Suprapubic skin (tissue), 4 donors: ENCODE measurements at regions not wholly inside any gene's neighbourhood (a gene's known extent, or its start where the extent isn't known, plus 50 kb on each side); places are given as distances from the start of the nearest gene placed in this dataset.
A peak's percentile ranks its signal among the peaks of the same experiment; 100 is the strongest.

ENCODE experiments used
- DNase-seq, 2 donors: peaks; one replicate each; pipeline ENCODE4 v3.0.0-alpha.2; 2019; ENCODE audit warnings: low spot score in 2 of 2
- H3K27ac ChIP-seq: fragments of 200-600 bp; sonication (generic); one replicate; pipeline ENCODE4 v1.5.1; 2019
- H3K27me3 ChIP-seq: fragments of 200-600 bp; sonication (generic); one replicate; pipeline ENCODE4 v1.5.1; 2019
- H3K36me3 ChIP-seq: fragments of 200-600 bp; sonication (generic); one replicate; pipeline ENCODE4 v1.5.1; 2019
- H3K4me1 ChIP-seq: fragments of 200-600 bp; sonication (generic); one replicate; pipeline ENCODE4 v1.5.1; 2019
- H3K4me3 ChIP-seq: fragments of 200-600 bp; sonication (generic); one replicate; pipeline ENCODE4 v1.5.1; 2019; ENCODE audit warnings: mild to moderate bottlenecking
- H3K9me3 ChIP-seq: fragments of 200-600 bp; sonication (generic); one replicate; pipeline ENCODE4 v1.5.1; 2019
- EP300 ChIP-seq: sonication (generic); formaldehyde crosslinking; IDR thresholded peaks from one replicate; pipeline ENCODE4 v1.6.1; 2017; ENCODE audit warnings: antibody characterized with exemption
- POLR2A ChIP-seq, 2 donors: fragments of 450-650 bp; IDR thresholded peaks; one replicate each; pipeline ENCODE4 v1.6.1; 2017; ENCODE audit warnings: antibody characterized with exemption in 2 of 2, mild to moderate bottlenecking in 2 of 2, moderate library complexity in 2 of 2
- POLR2AphosphoS5 ChIP-seq, 3 donors: sonication (generic); formaldehyde crosslinking; IDR thresholded peaks; one replicate each; pipeline ENCODE4 v1.6.1; 2017; ENCODE audit warnings: antibody characterized with exemption in 3 of 3
- WGBS: methylation state at CpG from one replicate; pipeline ENCODE4 v1.1.5; 2018; 5-methylcytosine and 5-hydroxymethylcytosine counted together
- TF ChIP-seq, protein P1 (sequence below), 2 donors: fragments of 200-600 bp in 1 of 2; fragments of 450-650 bp in 1 of 2; sonication (generic) in 1 of 2; IDR thresholded peaks; one replicate each; pipeline ENCODE4 v1.5.1; 2016 to 2019; ENCODE audit warnings: antibody characterized with exemption in 2 of 2, mild to moderate bottlenecking in 1 of 2, moderate library complexity in 1 of 2

DNA sequence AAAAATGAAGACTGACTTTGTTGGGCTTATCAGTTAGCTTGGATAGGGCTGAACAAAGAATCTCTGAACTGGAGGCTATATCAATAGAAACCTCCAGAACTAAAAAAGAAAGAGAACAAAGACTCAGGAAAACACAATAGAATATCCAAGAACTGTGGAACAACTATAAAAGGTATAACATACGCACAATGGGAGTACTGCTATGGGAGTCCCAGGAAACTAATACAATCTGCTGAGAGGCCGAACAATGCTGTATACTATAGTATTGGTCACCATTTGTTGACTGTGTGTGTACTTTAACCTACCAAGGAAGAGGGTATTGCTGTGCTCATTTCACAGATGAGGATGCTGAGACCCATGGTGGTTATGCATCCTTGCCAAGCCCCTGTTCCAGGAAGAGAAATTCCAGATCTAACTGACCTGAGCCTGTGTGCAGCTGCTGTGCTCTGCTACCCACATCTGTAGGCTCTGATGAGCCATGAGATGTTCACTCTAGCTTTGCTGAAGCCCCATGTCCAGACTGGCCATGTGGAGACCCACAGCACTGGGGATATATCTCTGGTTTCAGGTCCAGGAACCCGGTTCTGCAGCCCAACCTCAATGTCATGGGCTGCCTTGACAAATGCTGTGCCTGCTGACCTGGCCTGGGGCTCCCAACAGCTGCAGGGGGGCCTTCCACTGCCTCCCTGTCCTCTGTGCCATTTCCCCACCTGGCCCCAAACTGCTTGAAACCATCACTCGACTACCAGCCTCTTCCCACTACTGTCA lies 254.3 kb upstream of the TNRC6C start:
- Histone ChIP-seq H3K4me3 (no peak overlapping the region), H3K36me3 (no peaks in the 10 kb centered on the region), H3K4me1 (no peaks in the 10 kb centered on the region), H3K27ac (no peak overlapping the region), H3K27me3 (peaks cover 12% of the 10 kb centered on the region), H3K9me3 (peaks cover 25% of the 10 kb centered on the region)
- peak in 1 of 2 donors; percentile 24 for DNase-seq
- TF ChIP-seq EP300: no peak
- TF ChIP-seq POLR2A (IDR thresholded peaks at IDR 0.05): no peak
- TF ChIP-seq, protein P1, sequence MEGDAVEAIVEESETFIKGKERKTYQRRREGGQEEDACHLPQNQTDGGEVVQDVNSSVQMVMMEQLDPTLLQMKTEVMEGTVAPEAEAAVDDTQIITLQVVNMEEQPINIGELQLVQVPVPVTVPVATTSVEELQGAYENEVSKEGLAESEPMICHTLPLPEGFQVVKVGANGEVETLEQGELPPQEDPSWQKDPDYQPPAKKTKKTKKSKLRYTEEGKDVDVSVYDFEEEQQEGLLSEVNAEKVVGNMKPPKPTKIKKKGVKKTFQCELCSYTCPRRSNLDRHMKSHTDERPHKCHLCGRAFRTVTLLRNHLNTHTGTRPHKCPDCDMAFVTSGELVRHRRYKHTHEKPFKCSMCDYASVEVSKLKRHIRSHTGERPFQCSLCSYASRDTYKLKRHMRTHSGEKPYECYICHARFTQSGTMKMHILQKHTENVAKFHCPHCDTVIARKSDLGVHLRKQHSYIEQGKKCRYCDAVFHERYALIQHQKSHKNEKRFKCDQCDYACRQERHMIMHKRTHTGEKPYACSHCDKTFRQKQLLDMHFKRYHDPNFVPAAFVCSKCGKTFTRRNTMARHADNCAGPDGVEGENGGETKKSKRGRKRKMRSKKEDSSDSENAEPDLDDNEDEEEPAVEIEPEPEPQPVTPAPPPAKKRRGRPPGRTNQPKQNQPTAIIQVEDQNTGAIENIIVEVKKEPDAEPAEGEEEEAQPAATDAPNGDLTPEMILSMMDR (IDR thresholded peaks at IDR 0.05): no peak
- TF ChIP-seq POLR2AphosphoS5 (IDR thresholded peaks at IDR 0.05): no peak
- WGBS: 88% methylated on average over 4 of the region's 4 CpGs

DNA sequence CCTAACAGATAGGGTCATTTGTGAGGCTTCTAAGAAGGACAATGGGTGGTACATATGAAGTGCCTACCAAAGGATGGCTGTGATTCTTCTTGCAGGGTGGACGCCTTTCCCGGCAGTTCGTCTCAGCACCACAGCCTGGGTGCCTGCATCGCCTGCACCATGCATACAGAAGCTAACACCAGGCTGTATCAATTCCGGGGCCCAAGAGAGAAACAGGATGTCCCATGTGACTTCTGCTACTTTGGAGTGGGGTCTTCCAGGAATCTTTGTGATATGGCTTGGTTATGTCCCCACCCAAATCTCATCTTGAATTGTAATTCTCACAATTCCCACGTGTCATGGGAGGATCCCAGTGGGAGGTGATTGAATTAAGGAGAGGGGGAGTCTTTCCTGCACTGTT lies 251.6 kb upstream of the TNRC6C start:
- Histone ChIP-seq H3K27ac (no peak overlapping the region), H3K4me1 (no peaks in the 10 kb centered on the region), H3K36me3 (no peaks in the 10 kb centered on the region), H3K9me3 (peaks cover 25% of the 10 kb centered on the region), H3K27me3 (peaks cover 7% of the 10 kb centered on the region), H3K4me3 (no peak overlapping the region)
- DNase-seq: peak in 1 of 2 donors; percentile 35
- 80% methylated on average over 6 of the region's 6 CpGs for WGBS
- no peak for TF ChIP-seq EP300
- TF ChIP-seq POLR2AphosphoS5 (IDR thresholded peaks at IDR 0.05): no peak
- TF ChIP-seq, protein P1 (IDR thresholded peaks at IDR 0.05): no peak
- TF ChIP-seq POLR2A (IDR thresholded peaks at IDR 0.05): no peak

DNA sequence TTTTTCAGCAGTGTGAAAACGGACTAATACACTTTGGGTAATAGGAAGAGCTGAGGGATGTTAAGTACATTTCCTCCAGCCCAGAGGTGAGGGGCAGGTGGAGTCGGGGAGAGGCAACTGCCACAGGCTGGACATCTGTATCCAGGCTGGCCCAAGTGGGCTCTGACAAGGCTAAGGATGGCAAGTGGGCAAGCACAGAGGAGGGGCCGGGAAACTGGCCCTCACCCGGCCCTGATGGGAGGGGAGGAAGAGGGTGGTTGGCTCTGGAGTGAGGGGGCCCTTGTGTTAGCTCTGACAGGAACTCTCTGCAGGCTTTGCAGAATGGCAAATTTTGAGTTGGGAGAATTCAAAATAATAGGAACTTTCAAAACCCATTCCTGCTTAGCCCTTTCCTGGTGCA lies 251.0 kb upstream of the TNRC6C start:
- H3K9me3 ChIP-seq: peaks cover 23% of the 10 kb centered on the region
- H3K4me3 ChIP-seq: no peak overlapping the region
- WGBS: 87% methylated on average over 4 of the region's 4 CpGs
- no peak overlapping the region for H3K27ac ChIP-seq
- H3K27me3 ChIP-seq: peaks cover 7% of the 10 kb centered on the region
- TF ChIP-seq, protein P1 (IDR thresholded peaks at IDR 0.05): no peak
- TF ChIP-seq POLR2A (IDR thresholded peaks at IDR 0.05): no peak
- TF ChIP-seq POLR2AphosphoS5 (IDR thresholded peaks at IDR 0.05): no peak
- no peak for TF ChIP-seq EP300
- no peaks in the 10 kb centered on the region for H3K36me3 ChIP-seq
- DNase-seq: peak in 1 of 2 donors; percentile 45
- no peaks in the 10 kb centered on the region for H3K4me1 ChIP-seq

DNA sequence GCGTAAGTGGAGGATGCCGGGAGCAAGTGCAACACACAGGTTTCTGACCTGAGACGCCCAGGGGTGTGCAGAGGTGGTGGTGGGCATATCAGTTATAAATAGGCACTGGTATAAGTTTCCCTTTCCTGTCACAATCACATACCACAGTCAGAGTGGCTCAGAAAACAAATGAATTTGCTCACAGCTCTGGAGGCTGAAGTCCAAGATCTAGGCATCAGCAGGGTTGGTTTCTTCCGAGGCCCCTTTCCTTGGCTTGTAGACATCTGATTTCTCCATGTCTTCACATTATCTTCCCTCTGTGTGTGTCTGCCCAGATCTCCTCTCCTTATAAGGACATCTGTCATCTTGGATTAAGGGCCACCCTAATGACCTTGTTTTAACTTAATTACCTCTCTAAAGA lies 250.5 kb upstream of the TNRC6C start:
- Histone ChIP-seq H3K9me3 (peaks cover 22% of the 10 kb centered on the region), H3K36me3 (no peaks in the 10 kb centered on the region), H3K4me3 (no peak overlapping the region), H3K27ac (no peak overlapping the region), H3K4me1 (no peaks in the 10 kb centered on the region), H3K27me3 (peaks cover 7% of the 10 kb centered on the region)
- TF ChIP-seq EP300 (no peak), POLR2AphosphoS5 (IDR thresholded peaks at IDR 0.05) (no peak), POLR2A (IDR thresholded peaks at IDR 0.05) (no peak)
- TF ChIP-seq, protein P1 (IDR thresholded peaks at IDR 0.05): no peak
- 90% methylated on average over 4 of the region's 4 CpGs for WGBS
- no peak for DNase-seq

DNA sequence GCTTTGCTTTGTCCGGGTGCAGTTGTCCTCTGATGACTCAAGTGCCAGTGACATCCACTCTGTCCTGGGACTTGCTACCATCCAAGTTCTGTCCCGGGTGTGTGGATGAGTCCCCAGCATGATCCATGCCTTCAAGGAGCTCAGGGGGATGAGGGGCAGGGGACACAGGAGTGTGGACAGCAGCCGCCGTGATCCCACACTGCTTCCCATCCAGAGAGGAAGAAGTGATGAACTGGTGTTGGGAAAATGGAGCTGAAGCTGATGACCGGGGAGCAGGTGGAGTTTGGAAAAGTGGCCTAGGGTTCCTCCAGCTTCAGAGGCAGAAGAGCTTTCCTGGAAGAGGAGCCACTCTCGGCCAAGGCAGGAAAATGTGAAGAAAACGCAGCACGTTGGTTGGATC lies 249.6 kb upstream of the TNRC6C start:
- Histone ChIP-seq H3K9me3 (peaks cover 15% of the 10 kb centered on the region), H3K27ac (no peak overlapping the region), H3K4me1 (no peaks in the 10 kb centered on the region), H3K36me3 (no peaks in the 10 kb centered on the region), H3K27me3 (peaks cover 7% of the 10 kb centered on the region), H3K4me3 (no peak overlapping the region)
- DNase-seq: peak in 1 of 2 donors; percentile 55
- TF ChIP-seq POLR2A (IDR thresholded peaks at IDR 0.05) (no peak), POLR2AphosphoS5 (IDR thresholded peaks at IDR 0.05) (no peak)
- WGBS: 79% methylated on average over 8 of the region's 8 CpGs
